ENCODE measurements at regions not wholly inside any gene's neighbourhood (a gene's known extent, or its start where the extent isn't known, plus 50 kb on each side); places are given as distances from the start of the nearest gene placed in this dataset.

GRCh38 chr3:76078101-76078500, 292.8 kb upstream of the ZNF717 start:
- no peak for DNase-seq

- DNase-seq = no peak
These were observed 298.6 kb upstream of the ZNF717 start for GRCh38 chr3:76083992-76084391.

GRCh38 chr3:76096036-76096435, 310.7 kb upstream of the ZNF717 start:
- DNase-seq = no peak

GRCh38 chr3:76096836-76097588, 311.7 kb upstream of the ZNF717 start:
- DNase-seq = no peak

- no peak for DNase-seq
These were observed 312.2 kb upstream of the ZNF717 start for GRCh38 chr3:76097589-76097969.

GRCh38 chr3:76099956-76100355, 314.6 kb upstream of the ZNF717 start:
- DNase-seq = no peak

GRCh38 chr3:76107935-76108570, 322.7 kb upstream of the ZNF717 start:
- no peak for DNase-seq

- no peak for DNase-seq
These were observed 326.5 kb upstream of the ZNF717 start for GRCh38 chr3:76111808-76112207.

GRCh38 chr3:76122007-76122406, 336.7 kb upstream of the ZNF717 start:
- DNase-seq = no peak

- no peak for DNase-seq
These were observed 344.1 kb upstream of the ZNF717 start for GRCh38 chr3:76129441-76129840.

GRCh38 chr3:76131396-76132153, 346.2 kb upstream of the ZNF717 start:
- DNase-seq = no peak

- no peak for DNase-seq
These were observed 346.8 kb upstream of the ZNF717 start for GRCh38 chr3:76132154-76132470.

- no peak for DNase-seq
These were observed 348.8 kb upstream of the ZNF717 start for GRCh38 chr3:76134166-76134565.

GRCh38 chr3:76138921-76139320, 353.6 kb upstream of the ZNF717 start:
- no peak for DNase-seq

GRCh38 chr3:76147846-76148245, 362.5 kb upstream of the ZNF717 start:
- DNase-seq = no peak

GRCh38 chr3:76152028-76152427, 366.7 kb upstream of the ZNF717 start:
- DNase-seq = no peak

- DNase-seq = no peak
These were observed 376.5 kb upstream of the ZNF717 start for GRCh38 chr3:76161856-76162255.

GRCh38 chr3:76171647-76172046, 386.3 kb upstream of the ZNF717 start:
- no peak for DNase-seq

- DNase-seq = no peak
These were observed 392.3 kb upstream of the ZNF717 start for GRCh38 chr3:76177610-76178009.

- no peak for DNase-seq
These were observed 393.1 kb upstream of the ZNF717 start for GRCh38 chr3:76178412-76178811.

- DNase-seq = no peak
These were observed 395.9 kb upstream of the ZNF717 start for GRCh38 chr3:76181213-76181612.

GRCh38 chr3:76198086-76198485, 412.7 kb upstream of the ZNF717 start:
- DNase-seq = no peak

- DNase-seq = no peak
These were observed 414.0 kb upstream of the ZNF717 start for GRCh38 chr3:76199382-76199781.

GRCh38 chr3:76203578-76203977, 418.2 kb upstream of the ZNF717 start:
- DNase-seq = no peak
